Liver (tissue), 3 donors: ENCODE measurements at regions not wholly inside any gene's neighbourhood (a gene's known extent, or its start where the extent isn't known, plus 50 kb on each side); places are given as distances from the start of the nearest gene placed in this dataset.

Experiments used
- SP1 ChIP-seq: IDR thresholded peaks from 2 replicates; pipeline ENCODE4 v1.6.1; 2018; ENCODE audit warnings: antibody characterized with exemption, mild to moderate bottlenecking
- YY1 ChIP-seq: IDR thresholded peaks from 2 replicates; pipeline ENCODE4 v1.6.1; 2016; ENCODE audit warnings: antibody characterized with exemption, mild to moderate bottlenecking
- TF ChIP-seq, protein P1 (sequence below): IDR thresholded peaks from 2 replicates; pipeline ENCODE4 v1.6.1; 2016; ENCODE audit warnings: antibody characterized with exemption
- TF ChIP-seq, protein P2 (sequence below): fragments of 150-350 bp; IDR thresholded peaks from 2 replicates; pipeline ENCODE4 v1.5.1; 2017; ENCODE audit warnings: improper control_type of control experiment, low read depth, low read length; ENCODE audit not compliant: missing input control
- TF ChIP-seq, protein P3 (sequence below): IDR thresholded peaks from 2 replicates; pipeline ENCODE4 v1.6.1; 2016; ENCODE audit warnings: antibody characterized with exemption, mild to moderate bottlenecking
- donor health status: healthy.
- donor health status: healthy.

DNA sequence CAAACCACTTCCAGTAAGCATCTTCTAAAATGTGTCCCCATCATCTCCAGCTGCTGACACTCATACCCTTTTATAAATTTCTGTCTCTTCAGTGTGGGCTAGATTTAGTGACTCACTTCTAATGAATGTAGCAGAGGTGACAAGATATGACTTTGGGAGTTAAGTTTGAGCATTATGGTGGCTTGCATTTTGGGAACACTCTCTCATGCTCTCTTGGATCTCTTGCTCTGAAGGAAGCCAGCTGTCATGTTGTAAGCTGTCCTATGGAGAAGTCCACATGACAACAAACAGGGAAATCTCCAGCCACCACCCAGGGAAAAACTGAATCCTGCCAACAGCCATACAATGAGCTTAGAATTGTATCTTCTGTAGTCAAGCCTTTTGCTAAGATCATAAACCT lies 691.3 kb upstream of the PCDH7 start:
- TF ChIP-seq YY1: no peak
- TF ChIP-seq SP1: no peak
- TF ChIP-seq, protein P1, sequence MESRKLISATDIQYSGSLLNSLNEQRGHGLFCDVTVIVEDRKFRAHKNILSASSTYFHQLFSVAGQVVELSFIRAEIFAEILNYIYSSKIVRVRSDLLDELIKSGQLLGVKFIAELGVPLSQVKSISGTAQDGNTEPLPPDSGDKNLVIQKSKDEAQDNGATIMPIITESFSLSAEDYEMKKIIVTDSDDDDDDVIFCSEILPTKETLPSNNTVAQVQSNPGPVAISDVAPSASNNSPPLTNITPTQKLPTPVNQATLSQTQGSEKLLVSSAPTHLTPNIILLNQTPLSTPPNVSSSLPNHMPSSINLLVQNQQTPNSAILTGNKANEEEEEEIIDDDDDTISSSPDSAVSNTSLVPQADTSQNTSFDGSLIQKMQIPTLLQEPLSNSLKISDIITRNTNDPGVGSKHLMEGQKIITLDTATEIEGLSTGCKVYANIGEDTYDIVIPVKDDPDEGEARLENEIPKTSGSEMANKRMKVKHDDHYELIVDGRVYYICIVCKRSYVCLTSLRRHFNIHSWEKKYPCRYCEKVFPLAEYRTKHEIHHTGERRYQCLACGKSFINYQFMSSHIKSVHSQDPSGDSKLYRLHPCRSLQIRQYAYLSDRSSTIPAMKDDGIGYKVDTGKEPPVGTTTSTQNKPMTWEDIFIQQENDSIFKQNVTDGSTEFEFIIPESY: no peak
- TF ChIP-seq, protein P2, sequence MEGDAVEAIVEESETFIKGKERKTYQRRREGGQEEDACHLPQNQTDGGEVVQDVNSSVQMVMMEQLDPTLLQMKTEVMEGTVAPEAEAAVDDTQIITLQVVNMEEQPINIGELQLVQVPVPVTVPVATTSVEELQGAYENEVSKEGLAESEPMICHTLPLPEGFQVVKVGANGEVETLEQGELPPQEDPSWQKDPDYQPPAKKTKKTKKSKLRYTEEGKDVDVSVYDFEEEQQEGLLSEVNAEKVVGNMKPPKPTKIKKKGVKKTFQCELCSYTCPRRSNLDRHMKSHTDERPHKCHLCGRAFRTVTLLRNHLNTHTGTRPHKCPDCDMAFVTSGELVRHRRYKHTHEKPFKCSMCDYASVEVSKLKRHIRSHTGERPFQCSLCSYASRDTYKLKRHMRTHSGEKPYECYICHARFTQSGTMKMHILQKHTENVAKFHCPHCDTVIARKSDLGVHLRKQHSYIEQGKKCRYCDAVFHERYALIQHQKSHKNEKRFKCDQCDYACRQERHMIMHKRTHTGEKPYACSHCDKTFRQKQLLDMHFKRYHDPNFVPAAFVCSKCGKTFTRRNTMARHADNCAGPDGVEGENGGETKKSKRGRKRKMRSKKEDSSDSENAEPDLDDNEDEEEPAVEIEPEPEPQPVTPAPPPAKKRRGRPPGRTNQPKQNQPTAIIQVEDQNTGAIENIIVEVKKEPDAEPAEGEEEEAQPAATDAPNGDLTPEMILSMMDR: no peak
- TF ChIP-seq, protein P3, sequence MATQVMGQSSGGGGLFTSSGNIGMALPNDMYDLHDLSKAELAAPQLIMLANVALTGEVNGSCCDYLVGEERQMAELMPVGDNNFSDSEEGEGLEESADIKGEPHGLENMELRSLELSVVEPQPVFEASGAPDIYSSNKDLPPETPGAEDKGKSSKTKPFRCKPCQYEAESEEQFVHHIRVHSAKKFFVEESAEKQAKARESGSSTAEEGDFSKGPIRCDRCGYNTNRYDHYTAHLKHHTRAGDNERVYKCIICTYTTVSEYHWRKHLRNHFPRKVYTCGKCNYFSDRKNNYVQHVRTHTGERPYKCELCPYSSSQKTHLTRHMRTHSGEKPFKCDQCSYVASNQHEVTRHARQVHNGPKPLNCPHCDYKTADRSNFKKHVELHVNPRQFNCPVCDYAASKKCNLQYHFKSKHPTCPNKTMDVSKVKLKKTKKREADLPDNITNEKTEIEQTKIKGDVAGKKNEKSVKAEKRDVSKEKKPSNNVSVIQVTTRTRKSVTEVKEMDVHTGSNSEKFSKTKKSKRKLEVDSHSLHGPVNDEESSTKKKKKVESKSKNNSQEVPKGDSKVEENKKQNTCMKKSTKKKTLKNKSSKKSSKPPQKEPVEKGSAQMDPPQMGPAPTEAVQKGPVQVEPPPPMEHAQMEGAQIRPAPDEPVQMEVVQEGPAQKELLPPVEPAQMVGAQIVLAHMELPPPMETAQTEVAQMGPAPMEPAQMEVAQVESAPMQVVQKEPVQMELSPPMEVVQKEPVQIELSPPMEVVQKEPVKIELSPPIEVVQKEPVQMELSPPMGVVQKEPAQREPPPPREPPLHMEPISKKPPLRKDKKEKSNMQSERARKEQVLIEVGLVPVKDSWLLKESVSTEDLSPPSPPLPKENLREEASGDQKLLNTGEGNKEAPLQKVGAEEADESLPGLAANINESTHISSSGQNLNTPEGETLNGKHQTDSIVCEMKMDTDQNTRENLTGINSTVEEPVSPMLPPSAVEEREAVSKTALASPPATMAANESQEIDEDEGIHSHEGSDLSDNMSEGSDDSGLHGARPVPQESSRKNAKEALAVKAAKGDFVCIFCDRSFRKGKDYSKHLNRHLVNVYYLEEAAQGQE: no peak
